ENCODE measurements at regions not wholly inside any gene's neighbourhood (a gene's known extent, or its start where the extent isn't known, plus 50 kb on each side); places are given as distances from the start of the nearest gene placed in this dataset.
"Not testable (repeated sequence)": the region's sequence is repeated elsewhere in the genome, so short reads cannot be mapped to it uniquely, and the experiment has no call there.

DNA sequence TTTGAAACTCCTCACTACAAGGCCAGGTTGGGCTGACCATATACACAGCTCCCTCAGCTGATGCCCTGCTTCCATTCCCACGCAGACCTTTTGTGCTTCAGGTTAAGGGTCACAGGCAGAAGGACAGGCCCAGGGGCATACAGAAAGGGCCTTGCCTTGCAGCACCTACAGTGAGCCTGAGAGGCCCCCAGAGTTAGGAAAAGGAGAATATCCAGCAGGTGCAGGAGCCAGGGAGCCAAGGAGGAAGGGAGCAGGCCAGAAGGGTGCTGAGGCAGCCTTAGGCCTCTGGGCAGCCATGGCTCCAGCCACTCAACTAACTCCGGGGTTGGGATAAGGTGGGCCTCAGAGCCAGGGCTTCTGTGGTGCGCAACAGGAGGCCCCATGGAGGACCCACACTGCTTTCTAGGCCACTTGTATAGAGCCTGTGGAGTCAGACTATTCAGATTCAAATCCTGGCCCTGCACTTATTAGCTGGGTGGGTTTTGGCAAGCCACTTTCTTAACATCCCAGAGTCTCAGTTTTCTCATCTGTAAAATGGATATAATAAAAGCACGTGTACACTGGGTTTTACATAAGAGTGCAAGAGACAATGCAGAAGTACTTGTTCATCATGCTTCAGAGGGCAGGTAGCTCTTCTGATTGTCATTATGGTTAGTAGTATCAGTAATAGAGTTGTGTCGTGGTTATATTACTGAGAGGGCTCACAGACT lies 214.6 kb upstream of the HAAO start:
- H3K36me3 ChIP-seq (ENCODE audit: control insufficient read depth in 1 of 2, insufficient read depth in 2 of 2, low read length in 1 of 2), result no peaks in the 10 kb centered on the region
- no peak overlapping the region for H3K4me3 ChIP-seq (ENCODE audit: low read length in 2 of 2)
- H3K27ac ChIP-seq (ENCODE audit: low read depth in 1 of 2, low read length in 2 of 2), result no peak overlapping the region
- H3K4me1 ChIP-seq (ENCODE audit: control insufficient read depth in 1 of 2, insufficient read depth in 2 of 2, low read length in 2 of 2), result no peaks in the 10 kb centered on the region
- H3K9me3 ChIP-seq (ENCODE audit: control insufficient read depth, low read length), result peaks cover 2% of the 10 kb centered on the region
- H3K27me3 ChIP-seq (ENCODE audit: control insufficient read depth in 1 of 2, insufficient read depth in 2 of 2, low read length in 1 of 2), result no peaks in the 10 kb centered on the region
- ATAC-seq (ENCODE audit: low FRiP score) (no peak), DNase-seq (no peak)
- intact Hi-C loops (cut with DNase I), result no loop called here
- 93 to 97% methylated on average over 5 of the region's 5 CpGs for WGBS, 2 donors

DNA sequence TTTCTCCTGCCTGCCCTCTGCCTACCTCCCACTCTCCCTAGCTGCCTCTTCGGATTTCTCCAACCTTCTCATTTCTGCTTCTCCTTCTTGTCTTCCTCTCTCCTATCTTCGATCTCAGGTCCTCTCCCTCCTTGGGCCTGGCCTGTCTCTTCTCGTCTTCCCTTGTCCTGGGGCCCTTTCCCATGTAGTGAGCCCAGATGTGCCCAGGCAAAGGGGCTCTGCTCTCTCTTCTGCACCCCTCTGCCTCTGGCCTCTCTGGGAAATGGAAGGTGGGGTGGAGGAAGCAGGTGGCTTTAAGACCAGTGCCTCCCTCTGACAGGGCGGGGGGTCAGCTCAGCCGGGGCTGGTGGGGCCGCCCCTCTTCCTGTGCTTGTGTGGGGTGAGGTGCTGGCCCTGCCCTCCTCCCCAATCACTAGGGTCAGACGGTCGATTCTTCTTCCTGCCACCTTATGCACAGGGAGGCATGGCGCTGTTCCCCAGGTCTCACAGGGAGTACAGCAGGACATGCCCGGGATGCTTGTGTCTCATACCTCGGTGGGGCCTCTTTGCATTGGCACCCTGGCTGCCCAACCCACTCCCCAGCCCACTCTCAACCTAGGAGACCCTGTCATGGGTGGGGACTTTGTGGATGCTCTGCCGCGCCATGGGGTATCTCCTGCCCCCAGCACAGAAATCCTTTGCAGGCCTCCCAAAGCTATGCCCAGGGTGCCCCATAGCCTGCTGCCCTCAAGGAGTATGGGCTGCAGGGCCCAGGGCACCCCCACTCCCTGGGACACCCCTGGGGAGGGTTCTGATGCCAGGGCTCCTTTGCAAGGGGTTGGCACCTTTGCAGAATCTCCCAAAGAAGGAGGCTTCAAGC lies 213.8 kb upstream of the HAAO start:
- intact Hi-C loops (cut with DNase I), result no loop called here
- H3K36me3 ChIP-seq (ENCODE audit: control insufficient read depth in 1 of 2, insufficient read depth in 2 of 2, low read length in 1 of 2), result no peaks in the 10 kb centered on the region
- DNase-seq, result no peak
- no peak overlapping the region for H3K27ac ChIP-seq (ENCODE audit: low read depth in 1 of 2, low read length in 2 of 2)
- no peak overlapping the region for H3K4me3 ChIP-seq (ENCODE audit: low read length in 2 of 2)
- H3K27me3 ChIP-seq (ENCODE audit: control insufficient read depth in 1 of 2, insufficient read depth in 2 of 2, low read length in 1 of 2), result no peaks in the 10 kb centered on the region
- peaks cover 2% of the 10 kb centered on the region for H3K9me3 ChIP-seq (ENCODE audit: control insufficient read depth, low read length)
- no peak for ATAC-seq (ENCODE audit: low FRiP score)
- H3K4me1 ChIP-seq (ENCODE audit: control insufficient read depth in 1 of 2, insufficient read depth in 2 of 2, low read length in 2 of 2), result no peaks in the 10 kb centered on the region
- WGBS, 2 donors, result 89 to 95% methylated on average over 11 to 13 of the region's 13 CpGs

DNA sequence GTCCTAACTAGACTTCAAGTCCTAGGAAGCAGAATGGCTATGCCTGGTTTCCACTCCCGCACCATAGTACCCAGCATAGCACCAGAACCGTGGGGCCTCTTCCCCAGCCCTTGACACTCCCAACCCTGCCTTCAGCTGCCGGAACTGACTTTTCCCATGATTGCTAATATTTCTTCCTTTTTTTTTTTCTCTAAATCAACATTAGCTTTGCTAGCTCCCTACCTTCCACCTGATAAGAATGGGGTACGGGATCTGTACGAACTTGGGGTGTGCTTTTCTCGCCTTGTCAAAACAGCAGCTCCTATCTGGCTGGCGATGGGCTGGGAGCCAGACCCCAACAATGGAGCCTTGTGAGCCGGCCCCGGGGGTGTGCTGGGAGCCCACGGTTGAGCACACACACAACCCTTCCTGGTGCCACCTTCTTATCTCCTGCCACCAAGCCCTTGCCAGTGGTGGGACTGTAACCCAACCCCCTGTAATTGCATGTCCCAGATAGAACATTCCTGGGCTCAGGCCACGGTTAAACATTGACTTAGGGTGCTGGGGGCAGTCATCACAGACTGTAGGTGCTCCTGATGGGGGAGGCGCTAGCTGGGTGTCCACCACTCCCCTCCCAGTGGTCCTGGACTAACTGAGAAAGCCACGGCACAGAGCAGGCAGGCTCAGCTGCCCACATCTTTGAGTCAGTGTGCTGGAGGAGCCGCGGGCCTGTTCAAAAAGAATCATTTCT lies 213.0 kb upstream of the HAAO start:
- ATAC-seq (ENCODE audit: low FRiP score) (no peak), DNase-seq (no peak)
- no peak overlapping the region for H3K27ac ChIP-seq (ENCODE audit: low read depth in 1 of 2, low read length in 2 of 2)
- no peaks in the 10 kb centered on the region for H3K36me3 ChIP-seq (ENCODE audit: control insufficient read depth in 1 of 2, insufficient read depth in 2 of 2, low read length in 1 of 2)
- H3K9me3 ChIP-seq (ENCODE audit: control insufficient read depth, low read length), result peaks cover 2% of the 10 kb centered on the region
- intact Hi-C loops (cut with DNase I), result no loop called here
- H3K27me3 ChIP-seq (ENCODE audit: control insufficient read depth in 1 of 2, insufficient read depth in 2 of 2, low read length in 1 of 2), result no peaks in the 10 kb centered on the region
- 83 to 84% methylated on average over 15 of the region's 15 CpGs for WGBS, 2 donors
- no peak overlapping the region for H3K4me3 ChIP-seq (ENCODE audit: low read length in 2 of 2)
- no peaks in the 10 kb centered on the region for H3K4me1 ChIP-seq (ENCODE audit: control insufficient read depth in 1 of 2, insufficient read depth in 2 of 2, low read length in 2 of 2)

DNA sequence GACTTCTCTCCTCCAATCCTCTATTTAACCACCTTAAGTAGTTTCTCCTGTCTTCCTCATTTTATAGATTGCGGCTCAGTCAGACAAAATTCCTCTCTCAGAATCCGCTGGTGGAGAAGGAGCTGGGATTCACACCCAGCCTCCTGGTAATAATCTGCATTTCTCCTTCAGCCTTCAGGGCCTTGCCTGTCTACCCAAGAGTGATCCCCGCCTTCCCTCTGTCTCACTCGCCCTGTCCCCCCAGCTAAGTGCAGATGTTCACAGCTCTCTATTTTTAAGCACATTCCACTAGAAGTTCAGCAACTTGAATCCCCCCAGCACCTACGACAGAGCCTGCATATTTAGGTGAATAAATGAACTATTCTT lies 212.5 kb upstream of the HAAO start:
- H3K27ac ChIP-seq (ENCODE audit: low read depth in 1 of 2, low read length in 2 of 2), result no peak overlapping the region
- no peaks in the 10 kb centered on the region for H3K4me1 ChIP-seq (ENCODE audit: control insufficient read depth in 1 of 2, insufficient read depth in 2 of 2, low read length in 2 of 2)
- WGBS, 2 donors, result 96 to 97% methylated on average over 5 of the region's 5 CpGs
- ATAC-seq (ENCODE audit: low FRiP score) (no peak), DNase-seq (no peak)
- no peak overlapping the region for H3K4me3 ChIP-seq (ENCODE audit: low read length in 2 of 2)
- no peaks in the 10 kb centered on the region for H3K27me3 ChIP-seq (ENCODE audit: control insufficient read depth in 1 of 2, insufficient read depth in 2 of 2, low read length in 1 of 2)
- H3K36me3 ChIP-seq (ENCODE audit: control insufficient read depth in 1 of 2, insufficient read depth in 2 of 2, low read length in 1 of 2), result no peaks in the 10 kb centered on the region
- peaks cover 2% of the 10 kb centered on the region for H3K9me3 ChIP-seq (ENCODE audit: control insufficient read depth, low read length)
- intact Hi-C loops (cut with DNase I), result no loop called here

DNA sequence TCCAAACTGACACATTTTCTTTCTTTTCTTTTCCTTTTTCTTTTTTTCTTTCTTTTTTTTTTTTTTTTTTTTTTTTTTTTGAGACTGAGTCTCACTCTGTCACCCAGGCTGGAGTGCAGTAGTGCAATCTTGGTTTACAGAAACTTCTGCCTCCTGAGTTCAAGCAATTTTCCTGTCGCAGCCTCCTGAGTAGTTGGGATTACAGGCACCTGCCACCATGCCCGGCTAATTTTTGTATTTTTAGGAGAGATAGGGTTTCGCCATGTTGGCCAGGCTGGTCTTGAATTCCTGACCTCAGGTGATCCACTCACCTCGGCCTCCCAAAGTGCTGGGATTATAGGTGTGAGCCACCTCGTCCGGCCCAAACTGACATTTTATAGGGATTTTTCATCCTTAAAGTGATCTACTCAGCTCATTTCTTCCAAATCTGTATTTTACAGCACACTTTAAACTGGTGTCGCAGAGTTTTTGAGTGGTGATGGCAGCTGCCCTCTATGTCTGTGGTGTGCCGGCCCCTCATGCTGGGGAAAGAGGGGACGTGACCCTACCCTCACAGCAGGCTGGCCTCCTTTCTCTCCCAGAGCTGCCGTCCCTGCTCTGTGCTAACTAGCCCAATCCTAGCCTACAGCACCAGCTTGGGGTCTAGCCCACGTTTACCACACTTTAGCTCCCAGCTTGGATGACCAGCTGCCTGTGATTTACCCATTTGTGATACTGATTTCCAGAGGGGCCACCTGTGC lies 211.9 kb upstream of the HAAO start:
- DNase-seq; H3K27ac ChIP-seq (ENCODE audit: low read depth in 1 of 2, low read length in 2 of 2); H3K36me3 ChIP-seq (ENCODE audit: control insufficient read depth in 1 of 2, insufficient read depth in 2 of 2, low read length in 1 of 2); H3K27me3 ChIP-seq (ENCODE audit: control insufficient read depth in 1 of 2, insufficient read depth in 2 of 2, low read length in 1 of 2); H3K9me3 ChIP-seq (ENCODE audit: control insufficient read depth, low read length); H3K4me1 ChIP-seq (ENCODE audit: control insufficient read depth in 1 of 2, insufficient read depth in 2 of 2, low read length in 2 of 2); ATAC-seq (ENCODE audit: low FRiP score); intact Hi-C loops (cut with DNase I); H3K4me3 ChIP-seq (ENCODE audit: low read length in 2 of 2): not testable (repeated sequence)
- 90 to 93% methylated on average over 11 of the region's 11 CpGs for whole genome bisulfite sequencing, 2 donors

DNA sequence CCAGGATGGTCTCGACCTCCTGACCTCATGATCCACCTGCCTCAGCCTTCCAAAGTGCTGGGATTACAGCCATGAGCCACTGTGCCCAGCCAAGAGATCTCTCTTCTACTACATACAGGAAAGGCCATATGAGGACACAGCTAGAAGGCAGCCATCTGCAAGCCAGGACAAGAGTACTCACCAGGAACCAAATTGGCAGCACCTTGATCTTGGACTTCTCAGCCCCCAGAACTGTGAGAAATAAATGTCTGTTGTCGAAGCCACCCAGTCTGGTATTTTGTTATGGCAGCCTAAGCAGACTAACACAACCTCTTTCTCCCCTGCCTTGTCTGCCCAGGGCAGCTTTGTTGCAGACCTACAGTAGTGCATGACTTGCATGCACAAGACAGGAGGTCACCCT lies 211.3 kb upstream of the HAAO start:
- Histone ChIP-seq H3K4me1 (ENCODE audit: control insufficient read depth in 1 of 2, insufficient read depth in 2 of 2, low read length in 2 of 2) (no peaks in the 10 kb centered on the region), H3K9me3 (ENCODE audit: control insufficient read depth, low read length) (peaks cover 2% of the 10 kb centered on the region)

DNA sequence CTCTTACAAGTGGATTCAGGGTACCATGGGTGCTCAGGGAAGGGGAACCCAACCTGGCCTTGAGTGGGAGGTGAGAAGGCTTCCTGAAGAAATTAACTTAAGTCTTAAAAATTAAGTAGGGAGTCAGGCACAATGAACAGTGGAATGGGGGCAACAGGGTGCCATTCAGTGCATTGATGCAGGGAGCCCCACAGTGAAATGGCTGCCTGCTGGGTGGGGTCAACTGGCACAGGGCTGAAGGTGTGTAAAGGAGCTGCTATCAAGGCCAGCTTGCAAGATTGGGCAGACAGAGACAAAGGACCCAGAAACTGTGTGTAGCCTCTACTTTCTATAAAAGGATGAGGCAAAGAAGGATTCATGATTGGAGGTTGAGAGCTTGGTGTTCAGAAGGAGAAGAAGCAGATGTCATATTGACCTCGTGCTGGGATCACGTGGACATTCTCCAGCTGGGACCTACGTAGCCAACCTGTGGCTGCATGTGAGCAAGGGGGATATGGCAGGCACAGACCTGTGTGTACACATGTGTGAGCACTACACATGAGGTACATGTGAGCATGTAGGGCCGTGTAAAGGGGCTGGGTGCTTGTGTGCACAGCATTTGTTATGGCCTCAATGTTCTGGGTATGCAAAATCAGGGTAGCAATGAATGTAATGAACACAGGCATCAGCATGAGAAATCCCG lies 209.5 kb upstream of the HAAO start:
- H3K27ac ChIP-seq (ENCODE audit: low read depth in 1 of 2, low read length in 2 of 2), result no peak overlapping the region
- H3K9me3 ChIP-seq (ENCODE audit: control insufficient read depth, low read length), result no peaks in the 10 kb centered on the region
- no peak overlapping the region for H3K4me3 ChIP-seq (ENCODE audit: low read length in 2 of 2)
- no peak for DNase-seq
- H3K27me3 ChIP-seq (ENCODE audit: control insufficient read depth in 1 of 2, insufficient read depth in 2 of 2, low read length in 1 of 2), result no peaks in the 10 kb centered on the region
- H3K36me3 ChIP-seq (ENCODE audit: control insufficient read depth in 1 of 2, insufficient read depth in 2 of 2, low read length in 1 of 2), result no peaks in the 10 kb centered on the region
- 93 to 95% methylated on average over 5 of the region's 5 CpGs for WGBS, 2 donors
- intact Hi-C loops (cut with DNase I), result no loop called here
- ATAC-seq (ENCODE audit: low FRiP score), result no peak
- H3K4me1 ChIP-seq (ENCODE audit: control insufficient read depth in 1 of 2, insufficient read depth in 2 of 2, low read length in 2 of 2), result no peaks in the 10 kb centered on the region

More for the DNA sequence above, 211.3 kb upstream of the HAAO start:
- ATAC-seq (ENCODE audit: low FRiP score), result no peak
- DNase-seq, result no peak
- H3K27ac ChIP-seq (ENCODE audit: low read depth in 1 of 2, low read length in 2 of 2), result no peak overlapping the region
- H3K4me3 ChIP-seq (ENCODE audit: low read length in 2 of 2), result no peak overlapping the region
- 91 to 96% methylated on average over 2 of the region's 2 CpGs for WGBS, 2 donors
- intact Hi-C loops (cut with DNase I), result no loop called here
- no peaks in the 10 kb centered on the region for H3K27me3 ChIP-seq (ENCODE audit: control insufficient read depth in 1 of 2, insufficient read depth in 2 of 2, low read length in 1 of 2)
- H3K36me3 ChIP-seq (ENCODE audit: control insufficient read depth in 1 of 2, insufficient read depth in 2 of 2, low read length in 1 of 2), result no peaks in the 10 kb centered on the region

DNA sequence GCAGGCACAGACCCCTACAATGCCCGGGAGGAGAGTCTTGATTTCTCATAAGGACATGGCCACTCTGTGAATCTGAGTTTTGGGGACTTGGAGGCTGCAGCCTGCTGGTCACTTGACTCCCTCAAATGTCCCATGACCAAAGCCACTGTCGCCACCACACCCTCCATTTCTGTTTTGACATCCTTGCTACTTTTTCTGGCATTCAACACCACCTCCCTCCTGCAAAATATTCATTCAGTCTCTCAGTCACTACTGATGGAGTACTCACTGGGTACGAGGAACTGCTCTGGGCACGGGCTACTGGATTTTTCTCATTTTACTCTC lies 208.6 kb upstream of the HAAO start:
- Histone ChIP-seq H3K4me3 (ENCODE audit: low read length in 2 of 2) (no peak overlapping the region), H3K27ac (ENCODE audit: low read depth in 1 of 2, low read length in 2 of 2) (no peak overlapping the region), H3K27me3 (ENCODE audit: control insufficient read depth in 1 of 2, insufficient read depth in 2 of 2, low read length in 1 of 2) (no peaks in the 10 kb centered on the region), H3K9me3 (ENCODE audit: control insufficient read depth, low read length) (no peaks in the 10 kb centered on the region), H3K36me3 (ENCODE audit: control insufficient read depth in 1 of 2, insufficient read depth in 2 of 2, low read length in 1 of 2) (no peaks in the 10 kb centered on the region), H3K4me1 (ENCODE audit: control insufficient read depth in 1 of 2, insufficient read depth in 2 of 2, low read length in 2 of 2) (no peaks in the 10 kb centered on the region)
- intact Hi-C loops (cut with DNase I), result no loop called here
- DNase-seq (no peak), ATAC-seq (ENCODE audit: low FRiP score) (no peak)
- 92 to 95% methylated on average over 4 of the region's 4 CpGs for WGBS, 2 donors
